ENCODE measurements at regions not wholly inside any gene's neighbourhood (a gene's known extent, or its start where the extent isn't known, plus 50 kb on each side); places are given as distances from the start of the nearest gene placed in this dataset.
"Not testable (repeated sequence)": the region's sequence is repeated elsewhere in the genome, so short reads cannot be mapped to it uniquely, and the experiment has no call there.

DNA sequence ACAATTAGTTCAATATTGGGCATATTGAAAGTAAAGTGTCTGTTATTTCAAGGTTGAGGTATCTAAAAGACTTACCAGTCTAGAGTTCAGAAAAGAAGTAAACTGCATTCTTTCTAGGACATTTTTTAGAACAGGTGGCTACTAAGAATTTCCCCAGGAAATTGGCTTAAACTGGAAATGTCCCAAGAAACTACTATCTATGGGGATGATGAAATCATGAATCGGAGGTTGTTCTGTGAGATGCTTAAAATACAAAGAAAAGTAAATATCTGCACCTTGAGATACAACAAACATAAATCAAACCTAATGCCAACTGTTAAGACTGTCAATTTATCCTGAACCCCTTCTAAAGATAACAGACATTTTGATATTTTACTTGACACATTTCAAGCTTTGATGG is 226.5 kb upstream of the NREP start:
- in situ Hi-C loops (cut with HindIII; ENCODE audit: low sequenced_read_pairs), result no loop called here

GRCh38 chr5:111977436-111977829 is 220.4 kb upstream of the NREP start:
- in situ Hi-C loops (cut with HindIII; ENCODE audit: low sequenced_read_pairs), result loop anchor here (5.0 kb wide), 1 partner anchor 50 kb away; no protein-coding TSS in a partner anchor

- in situ Hi-C loops (cut with HindIII; ENCODE audit: low sequenced_read_pairs), result loop anchor here (5.0 kb wide), 1 partner anchor 50 kb away; no protein-coding TSS in a partner anchor
These were observed 219.9 kb upstream of the NREP start for GRCh38 chr5:111976705-111977435.

- in situ Hi-C loops (cut with HindIII; ENCODE audit: low sequenced_read_pairs), result loop anchor here (5.0 kb wide), 1 partner anchor 48 kb away; no protein-coding TSS in a partner anchor
These were observed 218.1 kb upstream of the NREP start for GRCh38 chr5:111975133-111975532.

GRCh38 chr5:111973961-111974360 is 217.0 kb upstream of the NREP start:
- in situ Hi-C loops (cut with HindIII; ENCODE audit: low sequenced_read_pairs), result no loop called here

DNA sequence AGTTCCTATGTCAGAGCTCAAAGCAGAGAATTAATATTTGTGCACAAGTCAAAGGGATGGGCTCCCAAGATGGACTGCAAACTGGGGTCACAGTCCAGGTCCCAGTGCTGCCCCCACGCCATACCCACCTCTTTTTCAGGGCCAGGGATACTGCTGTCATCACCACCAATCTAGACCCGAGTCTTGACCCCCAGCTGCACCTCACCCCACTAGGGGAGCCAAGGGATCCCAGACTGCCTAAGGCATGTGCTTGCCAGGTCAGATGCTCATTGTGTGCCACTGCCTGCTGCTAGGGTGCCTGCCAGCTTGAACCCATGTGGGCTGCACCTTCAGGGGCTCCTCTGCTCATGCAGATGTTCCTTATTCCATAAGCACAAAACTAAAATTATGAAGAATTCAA is 215.6 kb upstream of the NREP start:
- in situ Hi-C loops (cut with HindIII; ENCODE audit: low sequenced_read_pairs), result no loop called here

DNA sequence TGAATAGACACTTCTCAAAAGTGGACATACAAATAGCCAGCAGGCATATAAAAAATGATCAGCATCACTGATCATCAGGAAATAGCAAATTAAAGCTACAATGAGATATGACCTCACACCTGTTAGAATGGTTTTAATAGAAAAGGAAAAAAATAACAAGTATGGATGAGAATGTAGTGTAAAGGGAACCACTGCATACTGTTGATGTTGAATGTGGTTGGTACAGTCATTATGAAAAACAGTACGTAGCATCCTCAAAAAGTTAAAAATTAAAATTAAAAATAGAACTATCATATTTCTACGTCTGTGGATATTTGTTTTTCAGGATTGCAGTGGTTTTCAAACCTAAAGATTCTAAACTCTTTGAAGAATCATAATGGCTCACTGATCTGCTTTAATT is 215.1 kb upstream of the NREP start:
- in situ Hi-C loops (cut with HindIII; ENCODE audit: low sequenced_read_pairs), result no loop called here

- in situ Hi-C loops (cut with HindIII; ENCODE audit: low sequenced_read_pairs), result no loop called here
These were observed 211.5 kb upstream of the NREP start for GRCh38 chr5:111968459-111968858.

GRCh38 chr5:111967463-111967862 is 210.5 kb upstream of the NREP start:
- in situ Hi-C loops (cut with HindIII; ENCODE audit: low sequenced_read_pairs), result no loop called here

GRCh38 chr5:111966290-111966689 is 209.3 kb upstream of the NREP start:
- in situ Hi-C loops (cut with HindIII; ENCODE audit: low sequenced_read_pairs), result no loop called here

- in situ Hi-C loops (cut with HindIII; ENCODE audit: low sequenced_read_pairs), result no loop called here
These were observed 206.6 kb upstream of the NREP start for GRCh38 chr5:111963555-111963954.

DNA sequence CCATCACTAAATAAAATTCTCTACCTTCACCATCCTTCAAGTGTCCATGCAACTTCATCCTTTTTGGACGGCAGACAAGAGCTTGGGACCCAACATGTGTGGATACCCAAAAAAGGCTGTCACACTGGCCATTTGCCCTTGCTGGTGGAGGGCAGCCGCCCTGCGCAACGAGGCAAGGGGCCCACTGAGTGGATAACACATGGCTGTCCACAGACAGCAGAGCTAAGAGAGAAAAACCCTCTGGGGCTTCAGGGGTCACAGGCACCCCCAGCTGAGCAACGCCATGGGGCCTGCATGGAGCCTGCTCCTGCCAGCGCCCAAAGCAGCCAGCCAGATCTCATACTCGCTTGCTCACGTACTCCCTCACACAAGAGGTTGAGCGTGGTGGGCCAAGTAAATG is 205.9 kb upstream of the NREP start:
- in situ Hi-C loops (cut with HindIII; ENCODE audit: low sequenced_read_pairs), result no loop called here

GRCh38 chr5:111961862-111962261 is 204.9 kb upstream of the NREP start:
- in situ Hi-C loops (cut with HindIII; ENCODE audit: low sequenced_read_pairs), result no loop called here

- in situ Hi-C loops (cut with HindIII; ENCODE audit: low sequenced_read_pairs), result no loop called here
These were observed 203.7 kb upstream of the NREP start for GRCh38 chr5:111960476-111961215.

GRCh38 chr5:111958851-111959250 is 201.9 kb upstream of the NREP start:
- in situ Hi-C loops (cut with HindIII; ENCODE audit: low sequenced_read_pairs), result no loop called here

- in situ Hi-C loops (cut with HindIII; ENCODE audit: low sequenced_read_pairs), result not testable (repeated sequence)
These were observed 199.8 kb upstream of the NREP start for GRCh38 chr5:111956765-111957164.

DNA sequence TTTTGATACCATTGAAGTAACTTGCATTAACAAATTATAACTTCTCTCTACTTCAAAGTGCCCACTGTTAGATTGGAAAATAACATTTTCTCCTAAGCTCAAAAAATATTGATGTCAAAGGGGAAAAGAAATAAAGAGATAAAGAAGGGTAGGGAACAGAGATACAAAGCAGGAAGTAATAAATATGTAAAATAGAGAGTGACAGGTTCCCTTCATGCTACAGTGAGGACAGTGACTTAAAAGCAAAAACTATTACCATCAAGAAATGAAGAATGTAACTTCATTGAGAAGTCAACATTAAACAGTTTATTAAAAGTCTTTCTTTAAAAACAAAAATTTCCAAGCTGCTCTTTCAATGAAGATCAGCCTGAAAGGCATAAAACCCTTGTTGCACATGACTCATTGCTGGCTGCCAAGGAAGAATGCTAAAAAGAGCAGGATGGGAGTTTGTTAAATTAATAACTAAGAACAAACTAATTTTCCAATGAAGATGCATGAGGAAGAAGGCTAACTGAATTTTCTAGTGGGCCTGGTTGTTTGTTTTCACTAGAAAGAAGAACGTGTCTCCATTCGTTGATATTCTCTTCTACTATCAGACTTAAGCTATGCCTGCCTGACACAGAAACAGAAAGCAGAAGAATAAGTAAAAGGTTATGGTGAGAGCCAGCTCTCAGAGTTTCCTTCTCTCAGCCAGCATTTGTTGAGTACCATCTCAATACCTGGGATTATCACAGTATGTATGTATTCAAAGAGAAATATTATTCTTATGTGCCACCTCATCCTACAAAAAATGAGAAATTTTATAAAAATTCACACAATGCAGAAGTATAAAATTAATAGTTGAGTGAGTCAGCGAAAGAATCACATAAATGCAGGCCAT is 197.8 kb upstream of the NREP start:
- in situ Hi-C loops (cut with HindIII; ENCODE audit: low sequenced_read_pairs), result no loop called here

- in situ Hi-C loops (cut with HindIII; ENCODE audit: low sequenced_read_pairs), result no loop called here
These were observed 196.5 kb upstream of the NREP start for GRCh38 chr5:111953351-111954127.

DNA sequence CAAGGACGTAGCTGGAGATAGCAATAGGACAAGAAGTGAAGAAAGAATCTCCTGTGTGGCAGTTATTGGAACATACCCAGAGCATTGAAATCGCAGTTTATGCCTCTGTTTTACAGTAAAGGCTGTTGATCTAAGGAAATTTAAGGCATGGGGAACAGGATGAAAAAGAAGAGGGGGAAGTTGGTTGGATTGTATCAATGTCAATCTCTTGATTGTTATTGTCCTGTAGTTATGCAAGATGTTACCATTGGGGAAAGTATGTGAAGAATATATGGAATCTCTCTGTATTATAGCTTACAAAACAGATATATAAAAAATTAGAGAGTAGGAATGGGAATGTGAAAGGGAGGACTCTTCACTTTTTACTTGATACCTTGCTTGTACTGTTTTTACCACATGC is 195.6 kb upstream of the NREP start:
- in situ Hi-C loops (cut with HindIII; ENCODE audit: low sequenced_read_pairs), result no loop called here

DNA sequence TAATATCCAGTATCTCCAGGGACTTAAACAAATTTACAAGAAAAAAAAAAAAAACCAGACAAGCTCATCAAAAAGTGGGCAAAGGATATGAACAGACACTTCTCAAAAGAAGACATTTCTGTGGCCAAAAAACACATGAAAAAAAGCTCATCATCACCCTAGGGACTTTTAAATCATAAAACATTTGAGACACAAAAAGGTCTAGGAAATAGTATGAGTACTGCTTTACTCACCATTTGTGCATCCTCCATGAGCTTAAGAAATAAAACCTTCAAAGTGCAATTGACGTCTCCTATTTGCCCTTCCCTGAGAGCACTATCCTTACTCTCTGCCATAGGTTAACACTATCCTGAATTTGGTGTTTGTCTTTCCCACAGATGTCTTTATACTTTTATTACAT is 193.7 kb upstream of the NREP start:
- in situ Hi-C loops (cut with HindIII; ENCODE audit: low sequenced_read_pairs), result no loop called here

All from DLD1 (cell line).